ENCODE measurements at regions not wholly inside any gene's neighbourhood (a gene's known extent, or its start where the extent isn't known, plus 50 kb on each side); places are given as distances from the start of the nearest gene placed in this dataset.
A peak's percentile ranks its signal among the peaks of the same experiment; 100 is the strongest.

- no peaks in the 10 kb centered on the region for H3K27me3 ChIP-seq
Observed at GRCh38 chr2:216293883-216294282, 78.4 kb downstream of the MARCHF4 start.

GRCh38 chr2:216292886-216293301, 79.4 kb downstream of the MARCHF4 start:
- peak; percentile 80 for DNase-seq
- H3K4me3 ChIP-seq: no peak overlapping the region
- H3K9me3 ChIP-seq: no peaks in the 10 kb centered on the region
- H3K36me3 ChIP-seq: no peaks in the 10 kb centered on the region
- no peaks in the 10 kb centered on the region for H3K27me3 ChIP-seq

More at GRCh38 chr2:216293883-216294282, 78.4 kb downstream of the MARCHF4 start:
- DNase-seq: no peak
- no peaks in the 10 kb centered on the region for H3K36me3 ChIP-seq
- no peak overlapping the region for H3K4me3 ChIP-seq
- no peaks in the 10 kb centered on the region for H3K9me3 ChIP-seq

- H3K27me3 ChIP-seq: no peaks in the 10 kb centered on the region
- H3K36me3 ChIP-seq: no peaks in the 10 kb centered on the region
- no peaks in the 10 kb centered on the region for H3K9me3 ChIP-seq
- H3K4me3 ChIP-seq: no peak overlapping the region
- DNase-seq: no peak
Observed at GRCh38 chr2:216292475-216292874, 79.8 kb downstream of the MARCHF4 start.

GRCh38 chr2:216289470-216289869, 82.8 kb downstream of the MARCHF4 start:
- H3K4me3 ChIP-seq: no peak overlapping the region

GRCh38 chr2:216287251-216287650, 85.0 kb downstream of the MARCHF4 start:
- no peaks in the 10 kb centered on the region for H3K9me3 ChIP-seq
- H3K4me3 ChIP-seq: no peak overlapping the region
- no peak for DNase-seq
- no peaks in the 10 kb centered on the region for H3K36me3 ChIP-seq
- H3K27me3 ChIP-seq: no peaks in the 10 kb centered on the region

More at GRCh38 chr2:216289470-216289869, 82.8 kb downstream of the MARCHF4 start:
- no peak for DNase-seq
- no peaks in the 10 kb centered on the region for H3K27me3 ChIP-seq
- no peaks in the 10 kb centered on the region for H3K9me3 ChIP-seq
- no peaks in the 10 kb centered on the region for H3K36me3 ChIP-seq

GRCh38 chr2:216286616-216287231, 85.6 kb downstream of the MARCHF4 start:
- no peaks in the 10 kb centered on the region for H3K36me3 ChIP-seq
- H3K9me3 ChIP-seq: no peaks in the 10 kb centered on the region
- H3K4me3 ChIP-seq: no peak overlapping the region
- H3K27me3 ChIP-seq: no peaks in the 10 kb centered on the region
- no peak for DNase-seq

GRCh38 chr2:216285701-216286100, 86.6 kb downstream of the MARCHF4 start:
- DNase-seq: no peak

GRCh38 chr2:216284708-216285107, 87.6 kb downstream of the MARCHF4 start:
- DNase-seq: no peak
- H3K27me3 ChIP-seq: no peaks in the 10 kb centered on the region

More at GRCh38 chr2:216285701-216286100, 86.6 kb downstream of the MARCHF4 start:
- Histone ChIP-seq H3K9me3 (no peaks in the 10 kb centered on the region), H3K4me3 (no peak overlapping the region), H3K27me3 (no peaks in the 10 kb centered on the region), H3K36me3 (no peaks in the 10 kb centered on the region)

GRCh38 chr2:216283038-216283900, 89.0 kb downstream of the MARCHF4 start:
- peak; percentile 9 for DNase-seq
- H3K27me3 ChIP-seq: no peaks in the 10 kb centered on the region
- no peaks in the 10 kb centered on the region for H3K9me3 ChIP-seq
- H3K36me3 ChIP-seq: no peaks in the 10 kb centered on the region
- no peak overlapping the region for H3K4me3 ChIP-seq

More at GRCh38 chr2:216284708-216285107, 87.6 kb downstream of the MARCHF4 start:
- H3K9me3 ChIP-seq: no peaks in the 10 kb centered on the region
- no peak overlapping the region for H3K4me3 ChIP-seq
- no peaks in the 10 kb centered on the region for H3K36me3 ChIP-seq

- Histone ChIP-seq H3K36me3 (no peaks in the 10 kb centered on the region), H3K9me3 (no peaks in the 10 kb centered on the region), H3K4me3 (no peak overlapping the region), H3K27me3 (no peaks in the 10 kb centered on the region)
- DNase-seq: no peak
Observed at GRCh38 chr2:216281876-216282275, 90.4 kb downstream of the MARCHF4 start.

- Histone ChIP-seq H3K27me3 (no peaks in the 10 kb centered on the region), H3K9me3 (no peaks in the 10 kb centered on the region), H3K4me3 (no peak overlapping the region), H3K36me3 (no peaks in the 10 kb centered on the region)
- no peak for DNase-seq
Observed at GRCh38 chr2:216281316-216281715, 91.0 kb downstream of the MARCHF4 start.

GRCh38 chr2:216279459-216279858, 92.8 kb downstream of the MARCHF4 start:
- no peaks in the 10 kb centered on the region for H3K27me3 ChIP-seq
- H3K9me3 ChIP-seq: no peaks in the 10 kb centered on the region
- DNase-seq: no peak
- no peak overlapping the region for H3K4me3 ChIP-seq
- no peaks in the 10 kb centered on the region for H3K36me3 ChIP-seq

GRCh38 chr2:216279031-216279430, 93.3 kb downstream of the MARCHF4 start:
- Histone ChIP-seq H3K27me3 (no peaks in the 10 kb centered on the region), H3K4me3 (no peak overlapping the region), H3K36me3 (no peaks in the 10 kb centered on the region), H3K9me3 (no peaks in the 10 kb centered on the region)
- DNase-seq: no peak

- Histone ChIP-seq H3K9me3 (no peaks in the 10 kb centered on the region), H3K4me3 (no peak overlapping the region), H3K27me3 (no peaks in the 10 kb centered on the region), H3K36me3 (no peaks in the 10 kb centered on the region)
- no peak for DNase-seq
Observed at GRCh38 chr2:216275890-216276289, 96.4 kb downstream of the MARCHF4 start.

GRCh38 chr2:216274194-216274840, 98.0 kb downstream of the MARCHF4 start:
- peak; percentile 55 for DNase-seq
- H3K27me3 ChIP-seq: no peaks in the 10 kb centered on the region; the same call in 1 of the 2 replicates

GRCh38 chr2:216261042-216261537, 111.2 kb downstream of the MARCHF4 start:
- H3K36me3 ChIP-seq: no peaks in the 10 kb centered on the region
- H3K4me3 ChIP-seq: no peak overlapping the region
- no peaks in the 10 kb centered on the region for H3K27me3 ChIP-seq
- DNase-seq: no peak
- no peaks in the 10 kb centered on the region for H3K9me3 ChIP-seq

More at GRCh38 chr2:216274194-216274840, 98.0 kb downstream of the MARCHF4 start:
- H3K4me3 ChIP-seq: no peak overlapping the region
- no peaks in the 10 kb centered on the region for H3K9me3 ChIP-seq
- H3K36me3 ChIP-seq: no peaks in the 10 kb centered on the region

- H3K36me3 ChIP-seq: no peaks in the 10 kb centered on the region
- DNase-seq: no peak
- H3K9me3 ChIP-seq: no peaks in the 10 kb centered on the region
- no peaks in the 10 kb centered on the region for H3K27me3 ChIP-seq
- H3K4me3 ChIP-seq: no peak overlapping the region
Observed at GRCh38 chr2:216260629-216261028, 111.7 kb downstream of the MARCHF4 start.

Measured in MG63 (cell line).